GM21423 (cell line): ENCODE measurements at regions not wholly inside any gene's neighbourhood (a gene's known extent, or its start where the extent isn't known, plus 50 kb on each side); places are given as distances from the start of the nearest gene placed in this dataset.
"Not testable (repeated sequence)": the region's sequence is repeated elsewhere in the genome, so short reads cannot be mapped to it uniquely, and the experiment has no call there.

Experiments
- ATAC-seq: cut with Tn5 transposase; IDR thresholded peaks from one replicate; pipeline ENCODE4 v1.9.1; 2021; ENCODE audit warnings: mild to moderate bottlenecking, moderate library complexity; ENCODE audit not compliant: unreplicated experiment

DNA sequence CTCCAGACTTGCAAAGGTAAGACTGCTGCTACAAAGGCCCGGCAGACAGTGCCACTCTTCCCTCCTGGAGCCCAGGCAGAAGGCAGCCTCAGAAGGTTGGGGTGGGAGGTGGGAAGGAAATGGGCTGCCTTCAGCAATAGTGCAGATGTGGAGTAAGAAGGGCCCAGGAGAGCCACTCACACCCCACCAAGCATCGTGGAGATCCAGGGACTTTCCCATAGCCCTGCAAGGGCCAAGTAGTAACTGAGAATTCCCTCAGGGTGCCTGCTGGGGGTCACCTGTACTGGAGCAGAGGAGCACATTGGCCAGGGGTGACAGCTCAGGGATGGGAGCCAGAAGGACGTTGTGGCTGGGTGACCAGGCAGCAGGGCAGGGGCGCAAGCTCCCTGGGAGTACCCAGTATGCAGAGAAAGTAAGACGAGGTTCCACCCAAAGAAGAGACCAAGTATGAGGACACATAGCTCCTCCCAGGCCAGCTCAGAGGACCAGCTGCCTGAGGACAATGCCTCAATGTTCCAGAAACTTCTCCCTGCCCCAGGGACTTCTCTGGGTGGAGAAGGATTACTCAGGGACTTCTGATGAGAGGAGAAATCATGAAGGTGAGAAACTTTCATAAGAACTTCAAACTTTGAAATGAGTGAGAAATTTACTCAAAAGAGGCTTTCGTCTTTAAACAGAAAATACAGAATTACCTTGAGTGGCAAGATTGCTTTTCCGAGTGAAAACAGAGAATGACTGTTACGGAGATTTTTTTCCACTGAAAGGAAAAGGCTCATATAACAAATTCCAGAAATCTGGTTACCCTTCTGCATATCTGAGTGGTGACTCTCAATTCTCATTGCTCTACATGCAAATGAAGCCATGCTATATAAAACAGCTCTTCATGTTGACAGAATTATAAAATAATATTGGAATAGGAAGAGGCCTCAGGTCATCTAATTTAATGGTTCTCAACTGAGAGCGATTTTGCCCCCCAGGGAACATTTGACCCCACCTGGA lies 87.9 kb upstream of the TRIO start:
- no peak for ATAC-seq

DNA sequence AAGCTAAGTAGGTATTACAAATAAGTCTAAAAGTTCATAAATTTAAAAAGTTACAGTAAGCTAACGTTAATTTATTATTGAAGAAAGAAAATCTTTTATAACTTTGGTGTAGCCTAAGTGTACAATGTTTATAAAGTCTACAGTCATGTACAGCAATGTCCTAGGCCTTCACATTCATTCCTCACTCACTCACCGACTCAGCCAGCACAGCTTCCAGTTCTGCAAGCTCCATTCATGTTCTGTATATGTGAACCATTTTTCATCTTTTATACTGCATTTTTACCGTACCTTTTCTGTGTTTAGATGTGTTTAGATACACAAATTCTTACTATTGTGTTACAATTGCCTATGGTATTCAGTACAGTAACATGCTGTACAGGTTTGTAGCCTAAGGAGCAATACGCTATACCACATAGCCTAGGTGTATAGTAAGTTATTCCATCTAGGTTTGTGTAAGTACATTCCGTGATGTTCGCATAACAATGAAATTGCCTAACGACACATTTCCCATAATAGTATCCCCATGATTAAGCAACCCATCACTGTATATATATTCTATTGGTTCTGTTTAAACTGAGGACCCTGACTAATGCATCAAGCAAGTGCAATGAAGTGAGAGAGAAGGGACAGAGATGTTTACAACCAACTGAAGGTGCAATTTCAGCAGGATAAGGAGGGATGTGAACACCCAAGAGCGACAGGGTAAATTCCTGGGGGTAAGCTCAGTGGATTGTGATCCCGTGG lies 88.9 kb upstream of the TRIO start:
- ATAC-seq = no peak

DNA sequence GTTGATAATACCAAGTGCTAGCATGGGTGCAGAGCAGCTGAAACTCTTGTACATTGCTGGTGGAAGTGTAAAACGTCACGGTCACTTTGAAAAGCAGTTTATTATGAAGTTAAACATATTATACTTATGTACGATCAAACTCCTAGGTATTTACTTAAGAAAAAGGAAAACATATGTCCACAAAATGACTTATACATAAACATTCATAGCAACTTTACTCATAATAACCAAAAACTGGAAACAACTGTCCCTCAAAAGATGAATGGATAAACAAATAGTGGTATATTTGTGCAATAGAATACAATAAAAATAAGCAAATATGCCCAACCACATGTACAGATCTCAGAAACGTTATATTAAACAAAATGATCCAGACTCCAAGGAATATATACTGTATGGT lies 92.3 kb upstream of the TRIO start:
- ATAC-seq = no peak

DNA sequence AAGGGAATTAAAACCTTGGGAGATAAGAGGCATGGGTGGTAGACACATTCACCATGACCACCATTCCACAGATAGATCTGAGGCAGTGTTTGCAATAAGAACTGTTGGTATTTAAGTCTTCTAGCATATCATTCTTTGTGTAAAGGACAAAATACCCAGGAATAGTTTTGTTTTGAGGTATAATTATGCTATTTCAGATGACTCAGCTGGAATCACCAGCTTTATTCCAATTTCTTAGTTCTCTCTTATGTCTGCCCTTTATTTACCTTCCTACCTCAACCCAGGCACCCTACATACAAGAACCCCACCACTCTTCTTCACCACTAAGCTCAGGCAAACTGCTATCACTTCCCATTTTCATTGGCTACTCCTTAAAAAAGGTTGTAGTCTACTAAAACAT lies 94.7 kb upstream of the TRIO start:
- no peak for ATAC-seq

DNA sequence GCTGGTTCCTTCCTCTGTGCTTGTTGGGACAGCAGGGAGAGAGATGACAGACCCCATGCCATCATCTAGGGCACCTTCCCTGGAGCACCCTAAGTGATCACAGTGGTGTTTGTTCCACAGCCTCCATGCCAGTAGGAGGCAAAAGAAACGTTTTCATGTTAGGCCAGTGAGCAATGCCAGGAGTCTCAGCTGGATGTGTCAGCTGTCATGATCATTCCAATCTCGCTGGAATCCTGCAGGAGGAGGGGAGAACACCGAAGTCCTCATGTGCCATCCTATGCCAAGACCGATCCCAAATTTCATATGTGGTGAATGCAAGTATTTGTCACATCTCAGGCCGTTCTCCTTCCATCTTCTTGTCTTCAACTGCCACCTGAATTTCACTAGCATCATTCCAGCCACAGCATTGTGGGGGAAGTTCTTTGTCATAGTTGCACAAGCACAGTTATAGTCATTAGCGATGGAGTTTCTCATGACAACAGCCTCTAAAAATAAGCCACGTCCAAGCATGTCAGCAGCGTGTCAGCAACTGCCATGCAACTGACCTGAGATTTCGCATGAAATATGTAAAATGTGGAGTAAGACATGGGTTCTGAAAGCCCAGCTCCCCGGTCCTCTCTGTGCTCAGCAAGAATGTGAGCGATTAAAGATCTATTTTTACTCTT lies 97.2 kb upstream of the DNAH5 start:
- ATAC-seq = no peak

DNA sequence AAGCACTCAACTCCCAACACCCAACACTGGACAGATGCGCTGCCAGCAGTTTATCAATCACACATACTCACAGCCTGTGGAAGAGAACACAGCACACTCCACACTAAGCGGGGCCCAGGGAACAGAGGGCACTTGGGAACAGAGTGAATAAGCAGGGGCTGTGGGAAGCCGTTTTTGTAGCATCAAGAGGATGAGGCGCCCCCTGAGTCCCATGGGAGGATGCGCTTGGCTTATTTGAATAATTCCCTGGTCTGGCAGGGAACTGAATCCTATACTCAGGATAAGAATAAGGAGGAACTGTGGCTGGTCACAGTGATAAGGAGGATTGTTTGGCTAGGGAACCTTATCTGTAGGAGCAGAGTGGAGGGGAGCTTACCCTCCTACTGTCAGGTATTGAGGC lies 96.1 kb upstream of the DNAH5 start:
- ATAC-seq = no peak

DNA sequence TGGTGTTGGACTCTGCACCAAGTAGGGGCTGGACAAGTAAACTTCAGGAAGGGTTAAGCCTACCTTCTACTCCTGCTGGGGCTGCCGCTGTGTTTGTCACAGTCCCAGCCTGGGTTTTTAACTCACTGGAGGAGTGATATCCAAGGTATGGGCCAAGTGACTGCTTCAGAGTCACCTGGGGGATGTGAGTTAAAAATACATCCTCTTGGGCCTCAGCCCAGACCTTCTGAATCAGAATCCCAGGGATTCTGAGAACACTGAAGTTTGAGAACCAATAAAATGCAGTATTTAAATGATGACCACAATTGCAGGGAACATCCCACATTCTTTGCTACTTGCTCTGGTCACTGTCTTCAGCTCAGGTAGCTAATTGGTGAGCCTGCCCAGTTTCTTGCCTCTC lies 95.1 kb upstream of the DNAH5 start:
- no peak for ATAC-seq

DNA sequence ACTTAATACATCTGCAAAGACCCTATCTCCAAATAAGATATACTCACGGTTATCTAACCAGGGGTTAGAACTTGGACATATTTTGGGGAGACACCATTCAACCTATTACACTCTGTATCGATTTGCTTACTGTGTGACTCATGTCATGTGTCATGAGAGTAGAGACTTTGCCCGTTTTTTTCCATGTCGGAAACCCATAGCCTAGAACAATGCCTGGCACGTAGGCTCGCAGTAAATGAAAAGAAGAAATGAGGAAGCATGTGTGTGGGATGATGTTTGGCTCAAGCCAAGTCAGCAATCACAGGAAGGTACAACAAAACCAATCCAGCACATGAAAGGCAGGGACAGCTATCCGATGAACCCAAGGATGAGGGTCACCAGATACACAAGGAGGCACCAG lies 94.6 kb upstream of the DNAH5 start:
- ATAC-seq = no peak

DNA sequence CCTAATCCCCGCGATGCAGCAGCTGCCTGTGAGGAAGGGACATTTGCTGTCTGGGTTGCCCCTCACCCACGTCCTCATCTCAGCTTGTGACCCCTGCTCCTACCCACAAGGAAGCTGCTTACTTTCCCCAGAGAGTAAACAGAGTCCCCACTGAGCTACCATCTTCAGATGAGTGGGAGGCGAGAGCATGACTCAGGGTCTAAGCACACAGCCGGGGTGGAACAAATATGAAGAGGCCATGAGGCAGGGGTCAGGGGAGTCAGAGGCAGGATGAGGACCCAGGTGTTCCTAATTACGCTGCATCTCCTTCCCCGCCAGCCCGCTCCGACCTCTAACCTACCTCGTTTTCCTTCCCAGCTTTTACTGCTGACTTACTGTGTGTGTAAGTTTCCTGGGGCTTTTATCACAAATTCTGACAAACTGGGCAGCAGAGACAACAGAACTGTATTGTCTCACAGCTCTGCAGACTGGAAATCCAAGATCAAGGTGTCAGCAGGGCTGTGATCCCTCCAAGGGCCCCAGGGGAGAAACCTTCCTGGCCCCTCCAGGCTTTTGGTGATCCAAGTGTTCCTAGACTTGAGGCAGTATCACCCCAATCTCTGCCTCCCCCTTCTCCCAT lies 94.0 kb upstream of the DNAH5 start:
- ATAC-seq = no peak

DNA sequence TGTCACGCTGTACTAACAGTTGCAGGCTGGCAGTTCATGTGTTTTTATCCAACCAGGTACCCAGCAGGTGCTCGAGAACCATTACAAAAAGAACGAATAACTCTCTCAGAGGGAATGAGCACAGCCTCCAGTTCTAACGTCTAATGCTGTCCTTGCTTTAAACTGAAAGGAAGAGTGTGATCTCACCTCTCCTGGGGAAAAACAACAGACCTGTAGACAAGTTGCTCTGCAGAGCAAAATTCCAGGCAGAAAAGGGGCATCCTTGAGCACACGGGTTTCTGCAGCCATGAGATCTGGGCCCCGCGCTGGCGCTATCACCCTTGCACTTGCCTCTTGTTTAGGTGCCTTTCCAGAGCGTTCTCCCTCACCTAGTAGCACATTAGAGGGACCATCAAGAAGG lies 92.5 kb upstream of the DNAH5 start:
- ATAC-seq = no peak

DNA sequence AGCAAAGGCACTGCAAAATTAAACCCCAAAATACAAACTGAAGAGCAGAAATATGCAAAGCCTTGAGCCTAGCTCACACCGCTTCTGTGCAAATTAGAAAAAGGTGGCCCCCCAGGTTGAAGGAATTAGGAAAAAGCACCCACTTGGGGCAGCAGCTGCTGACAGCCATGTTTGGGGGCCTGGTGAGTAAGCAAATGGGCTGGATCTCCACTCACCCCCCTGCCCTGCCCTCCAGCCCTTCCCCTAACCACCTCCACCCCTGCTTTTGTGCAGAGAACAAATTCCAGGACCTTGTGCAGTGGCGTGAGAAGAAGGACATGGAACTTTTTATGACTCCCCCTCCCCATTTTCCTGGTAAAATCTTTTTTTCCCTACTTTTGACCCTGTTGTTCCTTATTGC lies 92.0 kb upstream of the DNAH5 start:
- no peak for ATAC-seq

DNA sequence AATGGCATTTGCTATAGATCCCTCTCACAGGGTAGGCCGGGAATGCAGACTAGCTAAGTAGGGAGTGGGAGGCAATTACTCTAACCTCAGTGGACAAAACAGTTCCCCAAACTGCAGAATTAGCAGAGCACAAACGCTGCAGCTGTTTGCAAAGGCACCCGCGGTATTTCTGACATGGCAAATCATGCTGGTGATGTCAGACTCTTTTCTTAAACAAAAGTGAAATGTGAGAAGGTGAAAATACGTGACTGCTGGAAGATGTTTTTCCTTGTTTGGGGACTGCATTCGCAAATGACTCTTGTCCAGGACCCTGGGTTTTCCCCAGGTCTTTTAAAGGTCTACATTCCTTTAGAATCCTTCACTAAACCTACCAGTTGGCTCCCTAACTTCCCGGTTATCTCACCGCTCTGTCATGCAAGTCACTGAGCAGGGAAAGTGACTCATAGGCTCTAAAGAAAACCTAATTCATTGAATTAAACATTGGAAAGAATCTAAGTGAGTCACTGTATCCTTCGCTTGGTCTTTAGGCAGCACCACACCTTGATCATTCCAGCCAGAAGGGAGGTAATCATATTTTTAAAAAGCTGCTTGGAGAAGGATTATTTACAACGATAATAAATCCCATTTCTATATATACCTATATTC lies 91.5 kb upstream of the DNAH5 start:
- ATAC-seq = no peak

DNA sequence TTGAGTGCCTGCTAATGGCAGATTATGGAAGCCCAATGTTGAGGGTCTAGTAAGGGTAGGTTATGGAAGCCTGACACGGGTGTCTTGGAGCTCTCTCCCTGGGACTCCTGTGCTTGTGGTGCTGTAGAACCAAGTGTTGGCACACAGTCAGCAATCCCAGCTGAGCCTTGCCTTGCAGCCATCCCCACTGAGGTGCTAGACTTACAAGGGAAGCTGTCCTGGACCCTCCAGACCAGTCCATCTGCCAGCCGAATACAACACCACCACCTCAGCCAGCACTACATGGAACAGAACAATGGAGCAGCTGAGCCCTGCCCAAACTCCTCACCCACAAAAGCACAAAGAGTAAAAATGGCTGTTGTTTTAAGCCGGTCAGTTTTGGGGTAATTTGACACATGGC lies 90.5 kb upstream of the DNAH5 start:
- ATAC-seq = no peak

DNA sequence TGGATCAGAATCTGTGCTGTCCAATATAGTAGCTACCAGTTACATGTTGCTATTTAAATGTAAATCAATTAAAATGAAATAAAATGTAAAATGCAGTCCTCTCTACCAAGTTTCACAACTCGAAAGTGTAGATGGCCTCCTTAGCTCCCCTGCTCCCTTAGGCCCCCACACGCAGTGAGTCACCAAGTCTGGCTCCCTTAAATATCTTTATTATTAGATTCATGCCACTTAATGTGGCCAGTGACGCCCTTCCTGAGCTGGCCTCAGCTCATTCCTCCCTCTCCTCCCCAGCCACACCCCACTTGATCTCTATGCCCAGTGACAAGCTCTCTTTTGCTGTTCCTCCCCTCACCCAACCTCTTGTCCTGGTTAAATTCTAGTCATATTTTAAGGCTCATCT lies 88.4 kb upstream of the DNAH5 start:
- ATAC-seq = no peak

DNA sequence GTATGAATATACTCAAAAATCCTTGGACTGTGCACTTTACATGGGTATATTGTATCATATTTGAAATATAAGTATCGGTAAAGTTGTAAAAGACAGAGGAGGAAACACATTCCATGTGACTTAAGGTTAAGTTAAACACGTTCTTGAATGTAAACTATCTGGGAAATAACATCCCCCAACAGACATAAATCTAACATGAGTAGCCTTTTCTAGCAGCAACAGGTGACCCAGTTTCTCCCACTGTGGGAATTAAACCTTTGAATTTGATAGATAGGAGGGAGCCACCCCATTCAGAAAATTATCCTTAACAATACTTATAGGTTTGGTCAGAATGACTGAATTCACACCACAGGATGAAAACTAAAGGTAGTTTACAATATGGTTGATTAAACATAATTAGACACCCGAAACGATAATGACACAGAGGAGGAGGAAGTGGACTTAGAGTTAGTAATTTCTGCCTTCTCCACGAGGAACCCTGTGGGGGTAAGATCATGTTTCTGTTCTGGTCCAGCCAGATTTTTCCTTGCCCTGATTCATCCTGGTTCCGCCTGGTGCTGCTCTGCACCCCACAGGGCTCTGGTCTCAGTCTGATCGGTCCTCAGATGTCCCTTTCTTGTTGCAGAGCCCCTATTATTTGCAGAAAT lies 84.6 kb upstream of the DNAH5 start:
- ATAC-seq = no peak

DNA sequence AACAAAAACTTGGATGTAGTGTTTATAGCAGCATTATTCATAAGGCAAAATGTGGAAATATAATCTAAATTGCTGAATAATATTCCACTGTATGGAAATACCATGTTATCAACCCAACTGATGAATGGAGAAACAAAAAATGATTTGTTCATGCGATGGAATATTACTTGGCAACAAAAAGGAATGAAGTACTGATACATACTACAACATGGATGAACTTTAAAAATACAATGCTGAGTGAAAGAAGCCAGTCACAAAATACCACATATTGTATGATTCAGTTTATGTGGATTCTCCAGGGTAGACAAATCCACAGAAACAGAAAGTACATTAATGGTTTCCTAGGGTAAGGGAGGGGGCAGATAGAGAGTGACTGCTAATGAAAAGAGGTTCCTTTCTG lies 83.7 kb upstream of the DNAH5 start:
- ATAC-seq = no peak

DNA sequence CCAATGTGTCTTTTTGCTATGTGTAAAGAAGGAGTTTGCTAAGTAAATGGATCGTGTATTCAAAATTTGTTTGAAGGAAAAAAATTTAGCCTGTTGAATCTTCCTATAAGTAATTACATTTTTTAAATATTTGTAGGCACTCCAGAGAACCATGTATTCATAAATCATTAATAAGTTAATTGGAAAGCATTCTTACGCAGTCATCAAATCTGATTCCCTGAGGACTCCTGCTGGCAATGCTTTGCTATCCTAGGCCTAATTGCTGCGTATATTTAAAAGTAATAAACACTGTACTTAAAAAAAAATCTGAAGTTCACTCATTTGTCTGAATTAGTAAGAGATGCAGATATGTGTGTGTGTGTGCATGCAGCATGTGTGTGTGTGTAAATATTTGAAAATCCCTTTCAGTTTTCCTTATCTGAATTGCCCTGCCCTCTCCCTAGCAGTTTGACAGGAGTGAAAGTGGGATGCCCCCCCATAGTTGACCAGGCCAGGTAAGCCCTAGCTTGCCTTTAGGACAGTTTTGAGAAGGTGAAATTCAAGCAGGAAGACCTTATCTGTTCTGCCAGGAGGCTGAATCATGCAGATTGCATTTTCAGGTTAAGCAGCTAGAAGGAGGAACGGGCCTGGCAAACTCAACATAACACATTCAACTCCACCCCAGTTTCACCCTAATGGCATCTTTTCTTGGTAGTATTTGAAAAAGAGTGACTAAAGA lies 81.2 kb upstream of the DNAH5 start:
- no peak for ATAC-seq

DNA sequence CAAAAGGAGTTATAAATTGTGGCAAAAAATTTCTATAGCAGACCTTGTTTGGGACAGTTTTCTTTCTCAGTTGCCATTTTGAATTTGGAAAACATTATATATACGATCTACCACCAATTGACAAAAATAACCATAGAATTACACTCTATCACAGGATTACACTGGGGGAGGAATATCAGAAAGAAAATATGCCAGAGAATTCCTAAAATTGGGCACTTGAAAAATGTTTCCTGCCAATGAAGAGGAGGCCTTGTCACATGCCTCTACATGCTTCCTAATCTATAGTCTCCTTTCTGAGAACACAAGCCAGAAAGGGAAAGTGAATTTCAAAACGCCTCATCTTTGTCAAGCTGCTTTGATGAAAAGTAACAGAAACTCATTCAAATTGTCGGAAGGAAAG lies 78.5 kb upstream of the DNAH5 start:
- no peak for ATAC-seq

DNA sequence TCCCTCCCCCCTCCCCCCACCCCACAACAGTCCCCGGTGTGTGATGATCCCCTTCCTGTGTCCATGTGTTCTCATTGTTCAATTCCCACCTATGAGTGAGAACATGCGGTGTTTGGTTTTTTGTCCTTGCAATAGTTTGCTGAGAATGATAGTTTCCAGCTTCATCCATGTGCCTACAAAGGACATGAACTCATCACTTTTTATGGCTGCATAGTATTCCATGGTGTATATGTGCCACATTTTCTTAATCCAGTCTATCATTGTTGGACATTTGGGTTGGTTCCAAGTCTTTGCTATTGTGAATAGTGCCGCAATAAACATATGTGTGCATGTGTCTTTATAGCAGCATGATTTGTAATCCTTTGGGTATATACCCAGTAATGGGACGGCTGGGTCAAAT lies 76.5 kb upstream of the DNAH5 start:
- ATAC-seq = not testable (repeated sequence)
